DOHH2 (cell line): ENCODE measurements at regions not wholly inside any gene's neighbourhood (a gene's known extent, or its start where the extent isn't known, plus 50 kb on each side); places are given as distances from the start of the nearest gene placed in this dataset.

Experiments used
- H3F3A ChIP-seq: fragments of 200-600 bp; sonication (generic), shearing (Covaris generic); 2 replicates; pipeline ENCODE4 v1.6.0; 2016; ENCODE audit warnings: antibody characterized with exemption, mild to moderate bottlenecking; ENCODE audit not compliant: control insufficient read depth, insufficient read depth
- H3K27ac ChIP-seq: fragments of 200-600 bp; sonication (generic); 2 replicates; pipeline ENCODE4 v1.5.1; 2014; ENCODE audit warnings: low read depth, mild to moderate bottlenecking, low read length, moderate library complexity
- H3K27me3 ChIP-seq: fragments of 200-600 bp; sonication (generic); 2 replicates; pipeline ENCODE4 v1.6.1; 2014; ENCODE audit warnings: mild to moderate bottlenecking, low read length, mixed read lengths; ENCODE audit not compliant: control insufficient read depth
- H3K36me3 ChIP-seq: fragments of 200-600 bp; sonication (generic); 2 replicates; pipeline ENCODE4 v1.6.1; 2014; ENCODE audit warnings: mild to moderate bottlenecking, low read length, moderate library complexity, mixed read lengths; ENCODE audit not compliant: control insufficient read depth
- H3K4me1 ChIP-seq: fragments of 200-600 bp; sonication (generic); 2 replicates; pipeline ENCODE4 v1.6.1; 2014; ENCODE audit warnings: mild to moderate bottlenecking, low read length, mixed read lengths; ENCODE audit not compliant: control insufficient read depth
- H3K4me2 ChIP-seq: fragments of 200-600 bp; sonication (generic); 2 replicates; pipeline ENCODE4 v1.6.0; 2014; ENCODE audit warnings: mild to moderate bottlenecking, low read length, moderate library complexity
- H3K4me3 ChIP-seq: fragments of 200-600 bp; sonication (generic); 2 replicates; pipeline ENCODE4 v1.5.1; 2014; ENCODE audit warnings: mild to moderate bottlenecking, low read length, mixed read lengths
- H3K79me2 ChIP-seq: fragments of 200-600 bp; sonication (generic); 2 replicates; pipeline ENCODE4 v1.6.1; 2014; ENCODE audit warnings: mild to moderate bottlenecking, low read length, mixed read lengths; ENCODE audit not compliant: control insufficient read depth
- H3K9me2 ChIP-seq: fragments of 200-600 bp; sonication (generic); replicated peaks from 2 replicates; pipeline ENCODE4 v1.6.1; 2014; ENCODE audit warnings: mild to moderate bottlenecking, low read length, mixed read lengths; ENCODE audit not compliant: control insufficient read depth
- H3K9me3 ChIP-seq: fragments of 200-600 bp; sonication (generic); 2 replicates; pipeline ENCODE4 v1.6.1; 2014; ENCODE audit warnings: antibody characterized with exemption, low read length, mixed read lengths; ENCODE audit not compliant: control insufficient read depth, insufficient read depth
- H4K20me1 ChIP-seq: fragments of 200-600 bp; sonication (generic); 2 replicates; pipeline ENCODE4 v1.6.0; 2014; ENCODE audit warnings: low read depth, mild to moderate bottlenecking, antibody characterized with exemption, low read length, moderate library complexity; ENCODE audit not compliant: control insufficient read depth, insufficient read depth
- EZH2phosphoT487 ChIP-seq: fragments of 200-600 bp; sonication (generic); IDR thresholded peaks from 2 replicates; pipeline ENCODE4 v1.6.1; 2017; ENCODE audit warnings: borderline replicate concordance, mild to moderate bottlenecking, antibody characterized with exemption, low read length, moderate library complexity, mixed read lengths
- TF ChIP-seq, protein P1 (sequence below): fragments of 200-600 bp; sonication (generic); IDR thresholded peaks from one replicate; pipeline ENCODE4 v1.5.1; 2014; ENCODE audit warnings: antibody characterized with exemption, mild to moderate bottlenecking, low read depth, low read length; ENCODE audit not compliant: poor library complexity, severe bottlenecking

DNA sequence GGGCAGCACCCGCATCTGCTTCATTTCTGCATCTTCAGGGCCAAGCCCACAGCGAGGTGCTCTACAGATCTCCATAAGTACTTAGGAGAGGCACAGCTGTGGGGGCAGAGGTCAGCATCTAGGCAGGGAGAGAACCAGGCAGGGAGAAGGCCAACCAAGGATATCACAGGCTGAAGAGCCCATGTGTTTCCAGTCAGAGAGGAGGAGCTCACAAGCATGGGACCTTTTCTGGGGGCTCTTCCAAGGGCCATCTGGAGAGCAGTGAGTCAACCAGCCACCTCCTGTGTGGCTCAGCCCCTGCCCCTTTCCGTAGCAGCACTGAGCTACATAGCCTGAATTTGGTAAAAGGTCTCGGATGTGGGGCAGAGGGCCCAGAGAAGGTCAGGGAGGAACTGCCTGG is 78.5 kb downstream of the ARL6IP4 start:
- no peak overlapping the region for H3K27ac ChIP-seq

DNA sequence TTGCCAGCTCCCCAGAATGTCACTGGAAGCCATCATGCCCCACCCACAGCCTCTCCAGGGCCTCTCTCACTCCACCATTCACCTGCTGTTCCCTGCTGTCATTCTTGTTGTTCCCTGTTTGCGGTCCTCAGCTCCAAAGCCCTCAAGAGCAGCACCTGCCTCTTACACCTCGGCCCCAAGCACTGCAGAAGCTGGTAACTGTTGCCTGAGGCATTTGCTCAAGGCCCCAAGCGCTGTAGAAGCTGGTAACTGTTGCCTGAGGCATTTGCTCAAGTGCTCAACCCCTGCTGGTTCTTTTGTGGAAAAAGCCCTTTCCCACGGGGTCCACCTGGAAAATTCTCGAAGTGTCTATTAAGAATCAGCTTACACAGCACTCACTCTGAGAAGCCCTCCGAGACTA is 78.0 kb downstream of the ARL6IP4 start:
- no peak overlapping the region for H3K4me2 ChIP-seq
- no peak overlapping the region for H3K4me3 ChIP-seq
- no peaks in the 10 kb centered on the region for H4K20me1 ChIP-seq
- H3K27ac ChIP-seq: no peak overlapping the region
- H3K9me3 ChIP-seq: no peaks in the 10 kb centered on the region
- TF ChIP-seq, protein P1, sequence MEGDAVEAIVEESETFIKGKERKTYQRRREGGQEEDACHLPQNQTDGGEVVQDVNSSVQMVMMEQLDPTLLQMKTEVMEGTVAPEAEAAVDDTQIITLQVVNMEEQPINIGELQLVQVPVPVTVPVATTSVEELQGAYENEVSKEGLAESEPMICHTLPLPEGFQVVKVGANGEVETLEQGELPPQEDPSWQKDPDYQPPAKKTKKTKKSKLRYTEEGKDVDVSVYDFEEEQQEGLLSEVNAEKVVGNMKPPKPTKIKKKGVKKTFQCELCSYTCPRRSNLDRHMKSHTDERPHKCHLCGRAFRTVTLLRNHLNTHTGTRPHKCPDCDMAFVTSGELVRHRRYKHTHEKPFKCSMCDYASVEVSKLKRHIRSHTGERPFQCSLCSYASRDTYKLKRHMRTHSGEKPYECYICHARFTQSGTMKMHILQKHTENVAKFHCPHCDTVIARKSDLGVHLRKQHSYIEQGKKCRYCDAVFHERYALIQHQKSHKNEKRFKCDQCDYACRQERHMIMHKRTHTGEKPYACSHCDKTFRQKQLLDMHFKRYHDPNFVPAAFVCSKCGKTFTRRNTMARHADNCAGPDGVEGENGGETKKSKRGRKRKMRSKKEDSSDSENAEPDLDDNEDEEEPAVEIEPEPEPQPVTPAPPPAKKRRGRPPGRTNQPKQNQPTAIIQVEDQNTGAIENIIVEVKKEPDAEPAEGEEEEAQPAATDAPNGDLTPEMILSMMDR: no peak
- no peak for TF ChIP-seq EZH2phosphoT487
- peaks cover 8% of the 10 kb centered on the region for H3K4me1 ChIP-seq
- H3K79me2 ChIP-seq: no peaks in the 10 kb centered on the region
- no peaks in the 10 kb centered on the region for H3F3A ChIP-seq
- no peaks in the 10 kb centered on the region for H3K27me3 ChIP-seq
- H3K9me2 ChIP-seq: no peaks in the 10 kb centered on the region
- no peaks in the 10 kb centered on the region for H3K36me3 ChIP-seq

More for the DNA sequence above, 78.5 kb downstream of the ARL6IP4 start:
- H4K20me1 ChIP-seq: no peaks in the 10 kb centered on the region
- no peaks in the 10 kb centered on the region for H3K9me2 ChIP-seq
- no peaks in the 10 kb centered on the region for H3K9me3 ChIP-seq
- H3K36me3 ChIP-seq: no peaks in the 10 kb centered on the region
- no peaks in the 10 kb centered on the region for H3F3A ChIP-seq
- H3K27me3 ChIP-seq: no peaks in the 10 kb centered on the region
- no peak overlapping the region for H3K4me3 ChIP-seq
- H3K4me2 ChIP-seq: no peak overlapping the region
- TF ChIP-seq, protein P1: no peak
- no peak for TF ChIP-seq EZH2phosphoT487
- no peaks in the 10 kb centered on the region for H3K79me2 ChIP-seq
- peaks cover 8% of the 10 kb centered on the region for H3K4me1 ChIP-seq

DNA sequence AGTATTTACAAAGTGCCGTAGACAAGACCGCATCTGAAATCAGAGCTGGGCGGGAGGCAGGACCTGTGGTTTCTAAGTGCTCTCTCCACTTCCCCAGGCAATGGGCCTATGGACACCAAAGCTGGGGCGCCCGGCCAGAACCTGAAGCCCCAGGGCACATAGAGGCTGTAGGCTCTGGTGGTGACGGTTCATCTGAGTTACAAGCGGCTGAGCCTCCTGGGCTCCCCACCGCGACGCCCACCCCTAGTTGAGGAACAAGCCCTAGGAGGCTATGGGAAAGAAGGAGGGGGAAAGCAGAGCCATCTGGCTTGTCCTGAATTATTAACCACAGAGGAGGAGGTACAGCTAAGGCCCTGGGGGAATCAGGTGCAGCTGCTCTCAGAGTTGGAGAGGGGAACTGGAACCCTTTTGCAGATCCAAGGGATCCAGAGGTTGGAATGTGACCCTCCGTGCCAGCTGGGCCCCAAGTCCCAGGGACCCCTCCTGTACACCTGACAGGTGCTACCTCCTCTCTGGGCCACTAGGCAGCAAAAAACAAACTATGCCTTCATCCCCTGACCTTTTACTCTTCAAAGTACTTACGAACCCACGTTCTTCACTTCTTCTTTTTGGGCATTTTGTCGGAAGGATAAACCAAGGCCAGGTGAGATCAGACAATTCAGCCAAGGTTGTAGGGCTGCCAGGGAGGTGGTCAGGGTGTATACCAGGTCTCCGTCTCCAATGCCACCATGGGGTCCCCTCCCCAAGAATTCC is 77.2 kb downstream of the ARL6IP4 start:
- no peak overlapping the region for H3K27ac ChIP-seq
- no peaks in the 10 kb centered on the region for H3K36me3 ChIP-seq
- no peaks in the 10 kb centered on the region for H3F3A ChIP-seq
- H3K9me3 ChIP-seq: no peaks in the 10 kb centered on the region
- H3K79me2 ChIP-seq: no peaks in the 10 kb centered on the region
- H3K9me2 ChIP-seq: no peaks in the 10 kb centered on the region
- H3K4me3 ChIP-seq: no peak overlapping the region
- H3K27me3 ChIP-seq: no peaks in the 10 kb centered on the region
- H4K20me1 ChIP-seq: no peaks in the 10 kb centered on the region
- TF ChIP-seq EZH2phosphoT487: no peak
- TF ChIP-seq, protein P1: no peak
- H3K4me1 ChIP-seq: peaks cover 8% of the 10 kb centered on the region
- H3K4me2 ChIP-seq: no peak overlapping the region
